ENCODE measurements at regions not wholly inside any gene's neighbourhood (a gene's known extent, or its start where the extent isn't known, plus 50 kb on each side); places are given as distances from the start of the nearest gene placed in this dataset.

- dilution Hi-C loops (cut with MboI; ENCODE audit: extremely low pct_ligation_motif_present, low sequenced_read_pairs), result no loop called here
- H3K27me3 ChIP-seq (ENCODE audit: control insufficient read depth, extremely low read depth, insufficient read depth, low read length), result no peaks in the 10 kb centered on the region
- FAIRE-seq, result no peak
- no peak overlapping the region for H2AFZ ChIP-seq (ENCODE audit: control insufficient read depth, low read length)
- no peaks in the 10 kb centered on the region for H4K20me1 ChIP-seq (ENCODE audit: control insufficient read depth, extremely low read depth, insufficient read depth, low read length)
- no peak overlapping the region for H3K9ac ChIP-seq (ENCODE audit: control insufficient read depth, extremely low read depth, insufficient read depth, low read length)
- H3K4me3 ChIP-seq (ENCODE audit: control insufficient read depth in 2 of 3, extremely low read depth in 1 of 3, insufficient read depth in 2 of 3, low read depth in 1 of 3, low read length in 3 of 3), result no peak overlapping the region
- no peaks in the 10 kb centered on the region for H3K79me2 ChIP-seq (ENCODE audit: control insufficient read depth, insufficient read depth, low read length)
- H3K36me3 ChIP-seq (ENCODE audit: control insufficient read depth in 2 of 2, extremely low read depth in 1 of 2, insufficient read depth in 2 of 2, low read length in 2 of 2), result no peaks in the 10 kb centered on the region
- peaks cover 22% of the 10 kb centered on the region for H3K4me1 ChIP-seq (ENCODE audit: control insufficient read depth, extremely low read depth, insufficient read depth, low read length)
- no peak overlapping the region for H3K4me2 ChIP-seq (ENCODE audit: control insufficient read depth, extremely low read depth, insufficient read depth, low read depth, low read length)
- no peak overlapping the region for H3K27ac ChIP-seq (ENCODE audit: control insufficient read depth, insufficient read depth, low read length)
- H3K9me3 ChIP-seq (ENCODE audit: control insufficient read depth, low read depth, low read length), result no peaks in the 10 kb centered on the region
- no peaks in the 10 kb centered on the region for H3K9me1 ChIP-seq (ENCODE audit: control insufficient read depth, extremely low read depth, insufficient read depth, low read length)
- no peak for DNase-seq (ENCODE audit: low read depth, low spot score)
- TF ChIP-seq EZH2 (IDR thresholded peaks at IDR 0.05; ENCODE audit: low read length) (no peak), CTCF (optimal IDR thresholded peaks at IDR 0.05 in 1 of 3, IDR thresholded peaks at IDR 0.05 in 1 of 3, conservative IDR thresholded peaks at IDR 0.05 in 1 of 3; ENCODE audit: extremely low read depth in 1 of 3, insufficient read depth in 2 of 3, low read length in 3 of 3) (no peak)
Observed at GRCh38 chr3:141684758-141685157, 53.3 kb upstream of the RNF7 start.

GRCh38 chr3:141686466-141687291 lies 51.4 kb upstream of the RNF7 start:
- no peaks in the 10 kb centered on the region for H3K36me3 ChIP-seq (ENCODE audit: control insufficient read depth in 2 of 2, extremely low read depth in 1 of 2, insufficient read depth in 2 of 2, low read length in 2 of 2)
- H2AFZ ChIP-seq (ENCODE audit: control insufficient read depth, low read length), result peak overlapping the region; percentile 96
- no peaks in the 10 kb centered on the region for H3K9me3 ChIP-seq (ENCODE audit: control insufficient read depth, low read depth, low read length)
- peak overlapping the region in 2 of 3 experiments; percentile 62 to 67 for H3K4me3 ChIP-seq (ENCODE audit: control insufficient read depth in 2 of 3, extremely low read depth in 1 of 3, insufficient read depth in 2 of 3, low read depth in 1 of 3, low read length in 3 of 3)
- DNase-seq (ENCODE audit: low read depth, low spot score) (no peak), FAIRE-seq (peak; percentile 44)
- peak overlapping the region; percentile 93 for H3K4me2 ChIP-seq (ENCODE audit: control insufficient read depth, extremely low read depth, insufficient read depth, low read depth, low read length)
- no peak for TF ChIP-seq CTCF (optimal IDR thresholded peaks at IDR 0.05 in 1 of 3, IDR thresholded peaks at IDR 0.05 in 1 of 3, conservative IDR thresholded peaks at IDR 0.05 in 1 of 3; ENCODE audit: extremely low read depth in 1 of 3, insufficient read depth in 2 of 3, low read length in 3 of 3)
- no peak for TF ChIP-seq EZH2 (IDR thresholded peaks at IDR 0.05; ENCODE audit: low read length)
- peak overlapping the region; percentile 34 for H3K9ac ChIP-seq (ENCODE audit: control insufficient read depth, extremely low read depth, insufficient read depth, low read length)
- no peak overlapping the region for H3K27ac ChIP-seq (ENCODE audit: control insufficient read depth, insufficient read depth, low read length)
- no peaks in the 10 kb centered on the region for H4K20me1 ChIP-seq (ENCODE audit: control insufficient read depth, extremely low read depth, insufficient read depth, low read length)
- dilution Hi-C loops (cut with MboI; ENCODE audit: extremely low pct_ligation_motif_present, low sequenced_read_pairs), result no loop called here
- H3K9me1 ChIP-seq (ENCODE audit: control insufficient read depth, extremely low read depth, insufficient read depth, low read length), result no peaks in the 10 kb centered on the region
- H3K27me3 ChIP-seq (ENCODE audit: control insufficient read depth, extremely low read depth, insufficient read depth, low read length), result no peaks in the 10 kb centered on the region
- peaks cover 11% of the 10 kb centered on the region for H3K4me1 ChIP-seq (ENCODE audit: control insufficient read depth, extremely low read depth, insufficient read depth, low read length)
- no peaks in the 10 kb centered on the region for H3K79me2 ChIP-seq (ENCODE audit: control insufficient read depth, insufficient read depth, low read length)

All from keratinocyte (primary cell).